DOHH2 (cell line): ENCODE measurements at regions not wholly inside any gene's neighbourhood (a gene's known extent, or its start where the extent isn't known, plus 50 kb on each side); places are given as distances from the start of the nearest gene placed in this dataset.

Source experiments
- H3F3A ChIP-seq: fragments of 200-600 bp; sonication (generic), shearing (Covaris generic); 2 replicates; pipeline ENCODE4 v1.6.0; 2016; ENCODE audit warnings: antibody characterized with exemption, mild to moderate bottlenecking; ENCODE audit not compliant: control insufficient read depth, insufficient read depth
- H3K27ac ChIP-seq: fragments of 200-600 bp; sonication (generic); 2 replicates; pipeline ENCODE4 v1.5.1; 2014; ENCODE audit warnings: low read depth, mild to moderate bottlenecking, low read length, moderate library complexity
- H3K27me3 ChIP-seq: fragments of 200-600 bp; sonication (generic); 2 replicates; pipeline ENCODE4 v1.6.1; 2014; ENCODE audit warnings: mild to moderate bottlenecking, low read length, mixed read lengths; ENCODE audit not compliant: control insufficient read depth
- H3K36me3 ChIP-seq: fragments of 200-600 bp; sonication (generic); 2 replicates; pipeline ENCODE4 v1.6.1; 2014; ENCODE audit warnings: mild to moderate bottlenecking, low read length, moderate library complexity, mixed read lengths; ENCODE audit not compliant: control insufficient read depth
- H3K4me1 ChIP-seq: fragments of 200-600 bp; sonication (generic); 2 replicates; pipeline ENCODE4 v1.6.1; 2014; ENCODE audit warnings: mild to moderate bottlenecking, low read length, mixed read lengths; ENCODE audit not compliant: control insufficient read depth
- H3K4me2 ChIP-seq: fragments of 200-600 bp; sonication (generic); 2 replicates; pipeline ENCODE4 v1.6.0; 2014; ENCODE audit warnings: mild to moderate bottlenecking, low read length, moderate library complexity
- H3K4me3 ChIP-seq: fragments of 200-600 bp; sonication (generic); 2 replicates; pipeline ENCODE4 v1.5.1; 2014; ENCODE audit warnings: mild to moderate bottlenecking, low read length, mixed read lengths
- H3K79me2 ChIP-seq: fragments of 200-600 bp; sonication (generic); 2 replicates; pipeline ENCODE4 v1.6.1; 2014; ENCODE audit warnings: mild to moderate bottlenecking, low read length, mixed read lengths; ENCODE audit not compliant: control insufficient read depth
- H3K9me2 ChIP-seq: fragments of 200-600 bp; sonication (generic); replicated peaks from 2 replicates; pipeline ENCODE4 v1.6.1; 2014; ENCODE audit warnings: mild to moderate bottlenecking, low read length, mixed read lengths; ENCODE audit not compliant: control insufficient read depth
- H3K9me3 ChIP-seq: fragments of 200-600 bp; sonication (generic); 2 replicates; pipeline ENCODE4 v1.6.1; 2014; ENCODE audit warnings: antibody characterized with exemption, low read length, mixed read lengths; ENCODE audit not compliant: control insufficient read depth, insufficient read depth
- H4K20me1 ChIP-seq: fragments of 200-600 bp; sonication (generic); 2 replicates; pipeline ENCODE4 v1.6.0; 2014; ENCODE audit warnings: low read depth, mild to moderate bottlenecking, antibody characterized with exemption, low read length, moderate library complexity; ENCODE audit not compliant: control insufficient read depth, insufficient read depth
- EZH2phosphoT487 ChIP-seq: fragments of 200-600 bp; sonication (generic); IDR thresholded peaks from 2 replicates; pipeline ENCODE4 v1.6.1; 2017; ENCODE audit warnings: borderline replicate concordance, mild to moderate bottlenecking, antibody characterized with exemption, low read length, moderate library complexity, mixed read lengths
- TF ChIP-seq, protein P1 (sequence below): fragments of 200-600 bp; sonication (generic); IDR thresholded peaks from one replicate; pipeline ENCODE4 v1.5.1; 2014; ENCODE audit warnings: antibody characterized with exemption, mild to moderate bottlenecking, low read depth, low read length; ENCODE audit not compliant: poor library complexity, severe bottlenecking

DNA sequence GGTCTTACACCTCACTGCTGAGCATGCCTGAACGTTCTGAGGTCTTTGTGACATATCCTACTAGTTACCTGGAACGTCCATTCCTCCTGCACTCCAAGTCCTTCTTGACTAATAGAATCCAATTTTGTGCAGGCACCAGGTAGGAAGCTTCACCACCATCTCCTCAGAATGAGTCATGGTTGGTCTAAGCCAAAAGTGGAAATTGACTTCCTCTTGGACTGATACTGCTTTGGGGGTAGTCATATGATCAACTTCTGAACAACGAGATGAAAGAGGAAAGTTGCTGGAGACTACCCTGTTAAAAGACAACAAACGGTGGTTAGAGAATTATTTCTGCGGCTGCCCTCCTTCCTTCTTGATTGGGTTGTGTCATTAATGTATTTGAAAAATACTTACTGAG lies 374.2 kb upstream of the LARGE1 start:
- no peaks in the 10 kb centered on the region for H3K27me3 ChIP-seq
- H3K27ac ChIP-seq: no peak overlapping the region
- H3K9me2 ChIP-seq: no peaks in the 10 kb centered on the region
- H3F3A ChIP-seq: no peaks in the 10 kb centered on the region
- H3K4me3 ChIP-seq: no peak overlapping the region
- H4K20me1 ChIP-seq: no peaks in the 10 kb centered on the region
- no peaks in the 10 kb centered on the region for H3K9me3 ChIP-seq
- no peaks in the 10 kb centered on the region for H3K36me3 ChIP-seq
- H3K4me1 ChIP-seq: no peaks in the 10 kb centered on the region
- no peak for TF ChIP-seq EZH2phosphoT487
- TF ChIP-seq, protein P1, sequence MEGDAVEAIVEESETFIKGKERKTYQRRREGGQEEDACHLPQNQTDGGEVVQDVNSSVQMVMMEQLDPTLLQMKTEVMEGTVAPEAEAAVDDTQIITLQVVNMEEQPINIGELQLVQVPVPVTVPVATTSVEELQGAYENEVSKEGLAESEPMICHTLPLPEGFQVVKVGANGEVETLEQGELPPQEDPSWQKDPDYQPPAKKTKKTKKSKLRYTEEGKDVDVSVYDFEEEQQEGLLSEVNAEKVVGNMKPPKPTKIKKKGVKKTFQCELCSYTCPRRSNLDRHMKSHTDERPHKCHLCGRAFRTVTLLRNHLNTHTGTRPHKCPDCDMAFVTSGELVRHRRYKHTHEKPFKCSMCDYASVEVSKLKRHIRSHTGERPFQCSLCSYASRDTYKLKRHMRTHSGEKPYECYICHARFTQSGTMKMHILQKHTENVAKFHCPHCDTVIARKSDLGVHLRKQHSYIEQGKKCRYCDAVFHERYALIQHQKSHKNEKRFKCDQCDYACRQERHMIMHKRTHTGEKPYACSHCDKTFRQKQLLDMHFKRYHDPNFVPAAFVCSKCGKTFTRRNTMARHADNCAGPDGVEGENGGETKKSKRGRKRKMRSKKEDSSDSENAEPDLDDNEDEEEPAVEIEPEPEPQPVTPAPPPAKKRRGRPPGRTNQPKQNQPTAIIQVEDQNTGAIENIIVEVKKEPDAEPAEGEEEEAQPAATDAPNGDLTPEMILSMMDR: no peak
- H3K79me2 ChIP-seq: no peaks in the 10 kb centered on the region
- H3K4me2 ChIP-seq: no peak overlapping the region

DNA sequence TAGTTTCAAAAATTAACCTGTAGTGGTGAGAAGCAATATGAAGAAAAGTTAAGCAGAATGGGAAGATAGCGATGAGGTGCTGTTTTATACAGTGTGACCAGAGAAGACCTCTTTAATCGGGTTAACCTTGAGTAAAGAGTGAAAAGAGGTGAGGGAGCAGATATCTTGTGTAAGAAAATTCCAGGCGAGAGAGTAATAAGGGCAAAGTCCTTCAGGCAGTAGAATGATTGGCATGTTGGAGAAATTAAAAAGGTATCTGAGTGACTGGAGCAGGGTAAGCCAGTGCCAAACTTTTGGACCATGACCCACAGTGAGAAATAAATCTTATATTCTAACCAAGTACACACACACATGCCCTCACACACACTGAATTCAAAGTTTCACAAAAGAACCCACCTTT lies 374.7 kb upstream of the LARGE1 start:
- H3K4me3 ChIP-seq: no peak overlapping the region
- H3F3A ChIP-seq: no peaks in the 10 kb centered on the region
- no peaks in the 10 kb centered on the region for H3K4me1 ChIP-seq
- H3K4me2 ChIP-seq: no peak overlapping the region
- no peaks in the 10 kb centered on the region for H3K79me2 ChIP-seq
- no peaks in the 10 kb centered on the region for H3K36me3 ChIP-seq
- no peak for TF ChIP-seq EZH2phosphoT487
- no peak overlapping the region for H3K27ac ChIP-seq
- H3K9me3 ChIP-seq: no peaks in the 10 kb centered on the region
- no peaks in the 10 kb centered on the region for H3K27me3 ChIP-seq
- H4K20me1 ChIP-seq: no peaks in the 10 kb centered on the region
- no peaks in the 10 kb centered on the region for H3K9me2 ChIP-seq

DNA sequence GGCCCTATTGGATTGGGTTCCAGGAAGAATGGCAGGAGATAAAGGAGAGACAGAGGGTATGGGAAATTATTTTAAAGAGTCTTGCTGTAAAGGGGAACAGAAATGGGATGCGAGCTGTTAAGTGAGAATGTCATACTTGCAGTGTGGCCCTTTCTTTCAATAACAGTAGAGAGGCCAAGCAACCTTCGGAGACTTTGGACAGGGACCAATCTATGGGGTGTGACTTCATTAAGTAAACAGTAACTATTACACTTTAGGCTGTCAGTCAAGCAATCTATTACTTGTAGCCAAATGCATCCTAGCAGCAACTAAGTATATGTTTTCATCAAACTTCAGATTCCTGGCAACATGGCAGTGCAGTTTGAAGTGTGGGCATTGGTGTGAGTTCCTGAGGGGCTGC lies 376.2 kb upstream of the LARGE1 start:
- no peaks in the 10 kb centered on the region for H3K9me3 ChIP-seq
- no peak overlapping the region for H3K27ac ChIP-seq
- no peaks in the 10 kb centered on the region for H3K9me2 ChIP-seq
- TF ChIP-seq, protein P1: no peak
- TF ChIP-seq EZH2phosphoT487: no peak
- H4K20me1 ChIP-seq: no peaks in the 10 kb centered on the region
- no peaks in the 10 kb centered on the region for H3F3A ChIP-seq
- H3K4me1 ChIP-seq: no peaks in the 10 kb centered on the region
- H3K36me3 ChIP-seq: no peaks in the 10 kb centered on the region
- no peaks in the 10 kb centered on the region for H3K27me3 ChIP-seq
- H3K4me3 ChIP-seq: no peak overlapping the region
- no peak overlapping the region for H3K4me2 ChIP-seq
- no peaks in the 10 kb centered on the region for H3K79me2 ChIP-seq

DNA sequence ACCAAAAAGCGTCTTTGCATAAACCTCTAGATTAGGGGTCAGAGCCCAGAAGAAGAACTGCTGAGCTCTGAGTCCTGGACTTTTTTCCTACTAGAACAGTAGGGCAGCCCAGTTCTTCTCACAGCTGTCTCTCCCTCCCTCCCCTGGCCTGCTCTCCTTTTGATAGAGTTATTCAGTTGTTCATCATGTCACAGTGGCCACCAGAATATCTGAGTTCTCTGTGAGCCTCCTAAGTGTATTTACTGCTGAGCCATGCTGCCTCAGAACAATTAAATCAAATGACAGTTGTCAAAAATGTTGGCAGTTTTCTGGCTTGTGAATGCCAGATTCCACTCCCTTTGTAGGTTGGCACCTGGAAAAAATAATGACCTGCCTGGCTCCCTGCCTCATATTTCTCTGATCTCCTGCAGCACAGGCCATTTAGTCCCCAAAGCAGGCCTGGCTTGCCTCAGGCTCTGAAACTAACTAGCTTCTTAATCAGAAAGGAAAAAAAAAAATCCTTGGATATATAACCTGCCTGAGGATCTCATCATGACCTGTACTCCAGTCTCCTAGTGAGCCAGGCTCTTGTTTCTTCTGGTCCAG lies 377.4 kb upstream of the LARGE1 start:
- Histone ChIP-seq H3K4me2 (no peak overlapping the region), H3K4me3 (no peak overlapping the region), H3K9me2 (no peaks in the 10 kb centered on the region), H3K9me3 (no peaks in the 10 kb centered on the region), H3K79me2 (no peaks in the 10 kb centered on the region), H3K4me1 (no peaks in the 10 kb centered on the region), H3F3A (no peaks in the 10 kb centered on the region), H3K27ac (no peak overlapping the region), H3K36me3 (no peaks in the 10 kb centered on the region), H3K27me3 (no peaks in the 10 kb centered on the region), H4K20me1 (no peaks in the 10 kb centered on the region)
- TF ChIP-seq EZH2phosphoT487: no peak
- TF ChIP-seq, protein P1: no peak
